ENCODE measurements at regions not wholly inside any gene's neighbourhood (a gene's known extent, or its start where the extent isn't known, plus 50 kb on each side); places are given as distances from the start of the nearest gene placed in this dataset.

- no peak for DNase-seq (ENCODE audit: low spot score)
- no peaks in the 10 kb centered on the region for H3K9me2 ChIP-seq (ENCODE audit: insufficient read depth, low read length)
- no peak overlapping the region for H3K4me3 ChIP-seq (ENCODE audit: low read depth, low read length, poor library complexity, severe bottlenecking)
- intact Hi-C loops (cut with micrococcal nuclease; ENCODE audit: unreplicated experiment) = no loop called here
- TF ChIP-seq CTCF (conservative IDR thresholded peaks at IDR 0.05; ENCODE audit: low read length) (no peak), EZH2phosphoT487 (IDR thresholded peaks at IDR 0.05; ENCODE audit: borderline replicate concordance, low read depth, low read length) (no peak)
- H3K27ac ChIP-seq (ENCODE audit: low read depth, low read length, poor library complexity, severe bottlenecking) = no peak overlapping the region
- no peaks in the 10 kb centered on the region for H3K79me2 ChIP-seq (ENCODE audit: insufficient read depth, low read depth, low read length)
- no peak overlapping the region for H3K4me2 ChIP-seq (ENCODE audit: low read length)
- ChIA-PET CTCF (ENCODE audit: unreplicated experiment) (no interaction called here), POLR2A (interaction anchor here (0.6 to 1.2 kb wide), 2 partner anchors 9 to 516 kb away, joined by 3 to 6 read pairs; no protein-coding TSS in a partner anchor)
- BruUV-seq (replicated peaks) = no TSS peak
- H4K20me1 ChIP-seq (ENCODE audit: insufficient read depth, low read length) = no peaks in the 10 kb centered on the region
- H3K9me3 ChIP-seq (ENCODE audit: low read length) = no peaks in the 10 kb centered on the region
- H3K36me3 ChIP-seq (ENCODE audit: insufficient read depth, low read length) = no peaks in the 10 kb centered on the region
- H3K4me1 ChIP-seq (ENCODE audit: insufficient read depth, low read length, poor library complexity, severe bottlenecking) = no peaks in the 10 kb centered on the region
- H2AFZ ChIP-seq (ENCODE audit: low read length) = no peak overlapping the region
Measured at GRCh38 chr5:158162479-158163034, 303.6 kb upstream of the CLINT1 start.

- Histone ChIP-seq H3K79me2 (ENCODE audit: insufficient read depth, low read depth, low read length) (no peaks in the 10 kb centered on the region), H3K36me3 (ENCODE audit: insufficient read depth, low read length) (no peaks in the 10 kb centered on the region), H3K4me2 (ENCODE audit: low read length) (no peak overlapping the region), H2AFZ (ENCODE audit: low read length) (no peak overlapping the region), H4K20me1 (ENCODE audit: insufficient read depth, low read length) (no peaks in the 10 kb centered on the region), H3K9me2 (ENCODE audit: insufficient read depth, low read length) (no peaks in the 10 kb centered on the region), H3K9me3 (ENCODE audit: low read length) (no peaks in the 10 kb centered on the region), H3K27ac (ENCODE audit: low read depth, low read length, poor library complexity, severe bottlenecking) (no peak overlapping the region), H3K4me3 (ENCODE audit: low read depth, low read length, poor library complexity, severe bottlenecking) (no peak overlapping the region), H3K4me1 (ENCODE audit: insufficient read depth, low read length, poor library complexity, severe bottlenecking) (no peaks in the 10 kb centered on the region)
- ChIA-PET POLR2A (interaction anchor here (0.6 to 1.2 kb wide), 2 partner anchors 9 to 516 kb away, joined by 3 to 6 read pairs; no protein-coding TSS in a partner anchor), CTCF (ENCODE audit: unreplicated experiment) (no interaction called here)
- DNase-seq (ENCODE audit: low spot score) = no peak
- intact Hi-C loops (cut with micrococcal nuclease; ENCODE audit: unreplicated experiment) = no loop called here
- BruUV-seq (replicated peaks) = no TSS peak
- TF ChIP-seq EZH2phosphoT487 (IDR thresholded peaks at IDR 0.05; ENCODE audit: borderline replicate concordance, low read depth, low read length) = no peak
- TF ChIP-seq CTCF (conservative IDR thresholded peaks at IDR 0.05; ENCODE audit: low read length) = no peak
Measured at GRCh38 chr5:158162026-158162425, 303.1 kb upstream of the CLINT1 start.

- CTCF ChIA-PET (ENCODE audit: unreplicated experiment) = no interaction called here
- H3K9me2 ChIP-seq (ENCODE audit: insufficient read depth, low read length) = no peaks in the 10 kb centered on the region
- POLR2A ChIA-PET = no interaction called here
- H3K4me3 ChIP-seq (ENCODE audit: low read depth, low read length, poor library complexity, severe bottlenecking) = no peak overlapping the region
- no peaks in the 10 kb centered on the region for H3K4me1 ChIP-seq (ENCODE audit: insufficient read depth, low read length, poor library complexity, severe bottlenecking)
- no TSS peak for BruUV-seq (replicated peaks)
- H3K79me2 ChIP-seq (ENCODE audit: insufficient read depth, low read depth, low read length) = no peaks in the 10 kb centered on the region
- no peaks in the 10 kb centered on the region for H3K36me3 ChIP-seq (ENCODE audit: insufficient read depth, low read length)
- H3K9me3 ChIP-seq (ENCODE audit: low read length) = no peaks in the 10 kb centered on the region
- H3K4me2 ChIP-seq (ENCODE audit: low read length) = no peak overlapping the region
- TF ChIP-seq EZH2phosphoT487 (IDR thresholded peaks at IDR 0.05; ENCODE audit: borderline replicate concordance, low read depth, low read length) (no peak), CTCF (conservative IDR thresholded peaks at IDR 0.05; ENCODE audit: low read length) (no peak)
- H2AFZ ChIP-seq (ENCODE audit: low read length) = no peak overlapping the region
- no peaks in the 10 kb centered on the region for H4K20me1 ChIP-seq (ENCODE audit: insufficient read depth, low read length)
- intact Hi-C loops (cut with micrococcal nuclease; ENCODE audit: unreplicated experiment) = loop anchor here (5.0 kb wide), 1 partner anchor 968 kb away; no protein-coding TSS in a partner anchor
- no peak overlapping the region for H3K27ac ChIP-seq (ENCODE audit: low read depth, low read length, poor library complexity, severe bottlenecking)
- no peak for DNase-seq (ENCODE audit: low spot score)
Measured at GRCh38 chr5:158159621-158160020, 300.7 kb upstream of the CLINT1 start.
